ENCODE measurements at regions not wholly inside any gene's neighbourhood (a gene's known extent, or its start where the extent isn't known, plus 50 kb on each side); places are given as distances from the start of the nearest gene placed in this dataset.

DNA sequence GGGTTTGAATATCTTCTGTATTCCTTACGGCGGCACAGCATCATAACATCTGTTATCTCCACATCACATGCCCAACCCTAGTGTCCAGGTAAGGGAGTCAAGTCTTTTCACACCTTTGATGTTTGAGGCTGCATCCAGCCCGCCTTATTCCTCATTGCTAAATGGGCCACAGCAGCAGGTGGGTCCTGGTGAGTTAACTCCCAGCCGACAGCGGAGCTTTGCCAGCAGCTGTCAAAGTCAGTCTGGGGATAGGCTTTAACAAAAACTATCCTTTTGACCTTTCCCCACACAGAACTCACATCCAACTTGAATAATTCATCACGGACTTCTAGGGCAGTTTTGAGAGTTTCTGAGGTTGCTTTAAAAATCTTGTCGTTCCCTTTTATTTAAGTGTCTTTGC is 235.1 kb downstream of the DLEU7 start:
- intact Hi-C loops (cut with DNase I; ENCODE audit: low total_unique reads), result no loop called here
- H3K4me3 ChIP-seq (ENCODE audit: low read depth, poor library complexity, severe bottlenecking), result no peak overlapping the region
- no peak for TF ChIP-seq POLR2A (IDR thresholded peaks at IDR 0.05)
- TF ChIP-seq, protein P1, sequence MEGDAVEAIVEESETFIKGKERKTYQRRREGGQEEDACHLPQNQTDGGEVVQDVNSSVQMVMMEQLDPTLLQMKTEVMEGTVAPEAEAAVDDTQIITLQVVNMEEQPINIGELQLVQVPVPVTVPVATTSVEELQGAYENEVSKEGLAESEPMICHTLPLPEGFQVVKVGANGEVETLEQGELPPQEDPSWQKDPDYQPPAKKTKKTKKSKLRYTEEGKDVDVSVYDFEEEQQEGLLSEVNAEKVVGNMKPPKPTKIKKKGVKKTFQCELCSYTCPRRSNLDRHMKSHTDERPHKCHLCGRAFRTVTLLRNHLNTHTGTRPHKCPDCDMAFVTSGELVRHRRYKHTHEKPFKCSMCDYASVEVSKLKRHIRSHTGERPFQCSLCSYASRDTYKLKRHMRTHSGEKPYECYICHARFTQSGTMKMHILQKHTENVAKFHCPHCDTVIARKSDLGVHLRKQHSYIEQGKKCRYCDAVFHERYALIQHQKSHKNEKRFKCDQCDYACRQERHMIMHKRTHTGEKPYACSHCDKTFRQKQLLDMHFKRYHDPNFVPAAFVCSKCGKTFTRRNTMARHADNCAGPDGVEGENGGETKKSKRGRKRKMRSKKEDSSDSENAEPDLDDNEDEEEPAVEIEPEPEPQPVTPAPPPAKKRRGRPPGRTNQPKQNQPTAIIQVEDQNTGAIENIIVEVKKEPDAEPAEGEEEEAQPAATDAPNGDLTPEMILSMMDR (IDR thresholded peaks at IDR 0.05), result no peak
- no peak for DNase-seq (ENCODE audit: low spot score in 2 of 2)
- WGBS, 2 donors, result 75 to 87% methylated on average over 7 of the region's 7 CpGs

DNA sequence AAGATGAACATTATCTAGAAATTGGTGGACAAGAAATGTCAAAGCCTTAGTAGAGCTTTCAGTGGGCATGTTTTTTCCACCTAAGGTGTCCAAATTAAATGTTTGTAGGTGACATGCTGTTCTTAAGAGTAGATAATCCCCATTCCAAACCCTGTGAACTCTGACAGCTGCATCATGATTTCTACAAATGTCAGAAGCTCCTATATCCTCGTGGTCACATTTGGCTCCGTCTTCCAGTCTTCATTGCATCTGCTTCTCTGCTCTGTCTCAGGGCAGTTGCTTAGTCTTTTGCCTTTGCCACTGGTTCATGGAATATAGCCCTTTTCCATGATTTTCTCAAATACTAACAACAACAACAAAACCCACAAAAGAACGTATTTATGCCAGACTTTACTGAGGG is 234.5 kb downstream of the DLEU7 start:
- WGBS, 2 donors, result 84 to 86% methylated on average over 3 of the region's 3 CpGs
- TF ChIP-seq POLR2A (IDR thresholded peaks at IDR 0.05), result no peak
- TF ChIP-seq, protein P1 (IDR thresholded peaks at IDR 0.05), result no peak
- no peak overlapping the region for H3K4me3 ChIP-seq (ENCODE audit: low read depth, poor library complexity, severe bottlenecking)
- no peak for DNase-seq (ENCODE audit: low spot score in 2 of 2)
- intact Hi-C loops (cut with DNase I; ENCODE audit: low total_unique reads), result no loop called here

DNA sequence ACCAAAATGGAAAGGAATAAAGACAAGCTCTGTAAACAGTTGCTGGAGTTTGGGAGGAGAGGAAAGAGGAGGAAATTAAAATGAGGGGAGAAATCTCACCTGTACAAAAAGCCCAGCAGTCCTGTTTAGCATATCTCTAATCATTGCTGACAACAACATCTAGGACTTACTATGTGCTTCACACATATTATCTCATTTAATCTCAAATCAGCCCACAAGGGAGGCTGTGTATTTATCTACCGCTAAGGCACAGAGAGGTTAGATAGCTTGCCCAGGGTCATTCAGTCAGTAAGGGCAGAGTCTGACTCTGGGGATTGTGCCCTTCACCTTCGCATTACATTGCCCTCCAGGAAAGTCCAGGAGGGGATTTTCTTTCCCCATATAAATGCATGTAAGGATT is 233.3 kb downstream of the DLEU7 start:
- TF ChIP-seq, protein P1 (IDR thresholded peaks at IDR 0.05), result no peak
- intact Hi-C loops (cut with DNase I; ENCODE audit: low total_unique reads), result no loop called here
- DNase-seq (ENCODE audit: low spot score in 2 of 2), result no peak
- WGBS, 2 donors, result 90 to 96% methylated on average over 2 of the region's 2 CpGs
- no peak overlapping the region for H3K4me3 ChIP-seq (ENCODE audit: low read depth, poor library complexity, severe bottlenecking)

DNA sequence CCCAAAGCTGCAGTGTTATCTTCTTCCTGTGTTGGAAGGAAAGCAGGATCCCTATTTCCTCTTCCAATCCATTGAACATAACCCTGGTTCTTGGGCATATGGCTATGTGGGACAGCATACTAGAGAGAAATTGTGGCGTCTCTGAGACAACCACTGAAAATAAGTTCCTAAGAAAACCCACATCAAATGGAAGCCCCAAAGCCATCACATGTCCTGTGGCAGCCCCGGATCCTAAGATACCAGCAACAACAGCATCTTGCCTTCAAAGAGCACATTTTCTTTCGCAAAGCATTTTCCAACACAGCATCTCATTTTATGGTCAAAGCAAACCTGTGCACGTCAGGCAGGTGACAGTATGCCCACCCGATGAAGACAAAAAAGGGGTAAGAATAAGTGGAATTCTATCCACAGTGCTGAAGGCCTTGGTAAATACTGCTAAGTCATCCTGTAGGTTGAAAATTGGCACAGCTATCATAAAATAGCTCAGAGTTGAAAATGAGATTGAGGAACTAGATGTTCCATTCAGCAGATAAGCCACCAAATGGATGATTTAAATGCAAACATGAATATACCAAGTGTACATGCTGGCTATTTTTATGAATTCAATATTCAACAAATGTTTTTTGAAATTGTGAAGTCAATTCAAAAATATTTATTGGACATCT is 232.2 kb downstream of the DLEU7 start:
- 76 to 80% methylated on average over 5 of the region's 5 CpGs for WGBS, 2 donors
- TF ChIP-seq, protein P1 (IDR thresholded peaks at IDR 0.05), result no peak
- TF ChIP-seq POLR2A (IDR thresholded peaks at IDR 0.05), result no peak
- intact Hi-C loops (cut with DNase I; ENCODE audit: low total_unique reads), result no loop called here
- no peak for DNase-seq (ENCODE audit: low spot score in 2 of 2)
- H3K4me3 ChIP-seq (ENCODE audit: low read depth, poor library complexity, severe bottlenecking), result no peak overlapping the region

DNA sequence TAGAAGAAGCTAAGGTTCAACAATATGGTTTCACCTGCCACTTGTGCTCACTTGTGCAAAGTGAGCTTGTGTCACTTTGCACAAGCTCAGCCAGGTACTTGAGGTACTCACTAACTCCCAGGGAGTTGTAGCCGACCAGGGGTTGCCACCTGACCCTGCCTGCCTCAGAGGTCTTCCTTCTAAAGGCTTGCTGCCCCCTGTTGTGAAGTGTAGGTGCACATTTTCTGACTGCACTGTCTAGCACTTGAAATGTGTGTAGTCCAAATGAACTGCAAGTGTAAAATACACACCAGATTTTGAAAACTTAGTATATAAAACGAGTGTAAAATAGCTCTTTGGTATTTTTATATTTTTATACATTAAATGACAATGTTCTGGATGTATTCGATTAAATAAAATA is 230.8 kb downstream of the DLEU7 start:
- 67 to 73% methylated on average over 3 of the region's 3 CpGs for WGBS, 2 donors
- DNase-seq (ENCODE audit: low spot score in 2 of 2), result no peak
- TF ChIP-seq POLR2A (IDR thresholded peaks at IDR 0.05), result no peak
- TF ChIP-seq, protein P1 (IDR thresholded peaks at IDR 0.05), result no peak
- H3K4me3 ChIP-seq (ENCODE audit: low read depth, poor library complexity, severe bottlenecking), result no peak overlapping the region
- intact Hi-C loops (cut with DNase I; ENCODE audit: low total_unique reads), result no loop called here

DNA sequence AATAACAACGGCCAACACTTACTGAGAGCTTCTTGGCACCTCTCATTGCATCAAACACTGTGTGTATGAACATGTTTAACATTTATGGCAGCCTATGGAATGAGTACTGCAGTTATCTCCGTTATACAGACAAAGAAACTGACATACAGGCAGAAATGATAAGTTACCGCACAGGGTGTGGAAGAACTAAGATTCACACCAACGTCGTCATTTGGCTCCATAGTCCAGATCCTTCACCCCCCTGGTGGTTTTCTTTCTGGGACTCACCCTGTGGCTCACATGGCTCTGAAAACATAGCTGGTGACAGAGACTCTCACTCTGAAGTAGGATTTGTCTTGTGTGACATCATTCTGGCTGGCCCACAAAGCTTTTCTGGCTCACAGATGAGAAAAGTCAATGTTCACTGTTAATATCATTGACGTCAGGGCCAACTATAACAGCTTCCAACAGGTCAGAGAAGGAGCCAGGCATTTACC is 230.1 kb downstream of the DLEU7 start:
- no peak for DNase-seq (ENCODE audit: low spot score in 2 of 2)
- intact Hi-C loops (cut with DNase I; ENCODE audit: low total_unique reads), result no loop called here
- TF ChIP-seq, protein P1 (IDR thresholded peaks at IDR 0.05), result no peak
- no peak for TF ChIP-seq POLR2A (IDR thresholded peaks at IDR 0.05)
- WGBS, 2 donors, result 61 to 69% methylated on average over 6 of the region's 6 CpGs
- no peak overlapping the region for H3K4me3 ChIP-seq (ENCODE audit: low read depth, poor library complexity, severe bottlenecking)

All from lower leg skin (tissue), 4 donors.